Liver (tissue), 8 donors: ENCODE measurements at regions not wholly inside any gene's neighbourhood (a gene's known extent, or its start where the extent isn't known, plus 50 kb on each side); places are given as distances from the start of the nearest gene placed in this dataset.

Source experiments
- DNase-seq: peaks from one replicate; pipeline ENCODE4 v3.0.0-alpha.2; 2017; ENCODE audit warnings: low spot score
- H3K27ac ChIP-seq, 2 donors: one replicate each; pipeline ENCODE4 v1.7.0; 2013; ENCODE audit warnings: inconsistent platforms in 2 of 2, low read length in 2 of 2, control low read depth in 1 of 2, low read depth in 1 of 2, mild to moderate bottlenecking in 1 of 2
- H3K27me3 ChIP-seq, 4 donors: one replicate each; pipeline versions ENCODE4 v1.6.1 to v1.7.0; 2013; ENCODE audit warnings: low read length in 3 of 4, inconsistent platforms in 1 of 4, mild to moderate bottlenecking in 1 of 4, moderate library complexity in 1 of 4; ENCODE audit not compliant: control insufficient read depth in 4 of 4, insufficient read depth in 4 of 4
- H3K36me3 ChIP-seq, 4 donors: one replicate each; pipeline versions ENCODE4 v1.6.1 to v1.7.0; 2013; ENCODE audit warnings: low read length in 3 of 4, mild to moderate bottlenecking in 3 of 4, low read depth in 1 of 4, moderate library complexity in 1 of 4; ENCODE audit not compliant: control insufficient read depth in 4 of 4, insufficient read depth in 3 of 4
- H3K4me1 ChIP-seq, 4 donors: one replicate each; pipeline versions ENCODE4 v1.6.1 to v1.7.0; 2013; ENCODE audit warnings: low read length in 3 of 4, mild to moderate bottlenecking in 3 of 4, moderate library complexity in 1 of 4; ENCODE audit not compliant: control insufficient read depth in 4 of 4, insufficient read depth in 4 of 4
- H3K4me3 ChIP-seq, 3 donors: one replicate each; pipeline versions ENCODE4 v1.6.1 to v1.7.0; 2013; ENCODE audit warnings: low read length in 3 of 3, control low read depth in 1 of 3, low read depth in 1 of 3, mild to moderate bottlenecking in 1 of 3
- H3K9ac ChIP-seq, 2 donors: one replicate each; pipeline ENCODE4 v1.7.0; 2013; ENCODE audit warnings: low read length in 2 of 2, mild to moderate bottlenecking in 2 of 2, moderate library complexity in 2 of 2, control low read depth in 1 of 2, low read depth in 1 of 2
- H3K9me3 ChIP-seq, 4 donors: one replicate each; pipeline versions ENCODE4 v1.6.1 to v1.7.0; 2013; ENCODE audit warnings: low read length in 3 of 4; ENCODE audit not compliant: control insufficient read depth in 4 of 4
- ATF3 ChIP-seq: IDR thresholded peaks from 2 replicates; pipeline ENCODE4 v1.6.1; 2016; ENCODE audit warnings: antibody characterized with exemption
- CTCF ChIP-seq: fragments of 150-350 bp; IDR thresholded peaks from 2 replicates; pipeline ENCODE4 v1.5.1; 2017; ENCODE audit warnings: improper control_type of control experiment, low read depth, low read length; ENCODE audit not compliant: missing input control
- EGR1 ChIP-seq, 2 donors: IDR thresholded peaks; 2 replicates each; pipeline ENCODE4 v1.6.1; 2016 to 2018; ENCODE audit warnings: antibody characterized with exemption in 2 of 2, low read depth in 2 of 2
- FOXA1 ChIP-seq: IDR thresholded peaks from 2 replicates; pipeline ENCODE4 v1.6.1; 2016; ENCODE audit warnings: antibody characterized with exemption
- GABPA ChIP-seq, 2 donors: IDR thresholded peaks in 1 of 2; conservative IDR thresholded peaks in 1 of 2; 2 replicates each; pipeline ENCODE4 v1.6.1; 2016; ENCODE audit warnings: antibody characterized with exemption in 2 of 2, mild to moderate bottlenecking in 1 of 2, moderate library complexity in 1 of 2
- HNF4A ChIP-seq, 2 donors: conservative IDR thresholded peaks; 2 replicates each; pipeline ENCODE4 v1.6.1; 2016; ENCODE audit warnings: antibody characterized with exemption in 2 of 2, mild to moderate bottlenecking in 2 of 2
- HNF4G ChIP-seq: IDR thresholded peaks from 2 replicates; pipeline ENCODE4 v1.6.1; 2016; ENCODE audit warnings: antibody characterized with exemption
- JUND ChIP-seq, 2 donors: IDR thresholded peaks; 2 replicates each; pipeline ENCODE4 v1.6.1; 2016; ENCODE audit warnings: antibody characterized with exemption in 2 of 2
- MAX ChIP-seq: IDR thresholded peaks from 2 replicates; pipeline ENCODE4 v1.6.1; 2016; ENCODE audit warnings: antibody characterized with exemption
- NR2F2 ChIP-seq: IDR thresholded peaks from 2 replicates; pipeline ENCODE4 v1.6.1; 2016; ENCODE audit warnings: antibody characterized with exemption
- RAD21 ChIP-seq, 2 donors: IDR thresholded peaks; 2 replicates each; pipeline ENCODE4 v1.6.1; 2016; ENCODE audit warnings: antibody characterized with exemption in 2 of 2, mild to moderate bottlenecking in 2 of 2
- RXRA ChIP-seq, 2 donors: IDR thresholded peaks; 2 replicates each; pipeline ENCODE4 v1.6.1; 2017 to 2018; ENCODE audit warnings: antibody characterized with exemption in 2 of 2, mild to moderate bottlenecking in 1 of 2
- SP1 ChIP-seq: IDR thresholded peaks from 2 replicates; pipeline ENCODE4 v1.6.1; 2018; ENCODE audit warnings: antibody characterized with exemption, mild to moderate bottlenecking
- YY1 ChIP-seq: IDR thresholded peaks from 2 replicates; pipeline ENCODE4 v1.6.1; 2016; ENCODE audit warnings: antibody characterized with exemption, mild to moderate bottlenecking
- WGBS: extraction: QIAGEN DNeasy Blood & Tissue Kit; methylation state at CpG from one replicate; pipeline ENCODE4 v1.1.7; 2013; 5-methylcytosine and 5-hydroxymethylcytosine counted together
- TF ChIP-seq, protein P1 (sequence below): IDR thresholded peaks from 2 replicates; pipeline ENCODE4 v1.6.1; 2016; ENCODE audit warnings: antibody characterized with exemption, mild to moderate bottlenecking
- TF ChIP-seq, protein P2 (sequence below): IDR thresholded peaks from 2 replicates; pipeline ENCODE4 v1.6.1; 2016; ENCODE audit warnings: antibody characterized with exemption
- donor health status: healthy.
- donor health status: healthy.
- donor health status: healthy.
- donor health status: healthy.
- donor health status: healthy.

DNA sequence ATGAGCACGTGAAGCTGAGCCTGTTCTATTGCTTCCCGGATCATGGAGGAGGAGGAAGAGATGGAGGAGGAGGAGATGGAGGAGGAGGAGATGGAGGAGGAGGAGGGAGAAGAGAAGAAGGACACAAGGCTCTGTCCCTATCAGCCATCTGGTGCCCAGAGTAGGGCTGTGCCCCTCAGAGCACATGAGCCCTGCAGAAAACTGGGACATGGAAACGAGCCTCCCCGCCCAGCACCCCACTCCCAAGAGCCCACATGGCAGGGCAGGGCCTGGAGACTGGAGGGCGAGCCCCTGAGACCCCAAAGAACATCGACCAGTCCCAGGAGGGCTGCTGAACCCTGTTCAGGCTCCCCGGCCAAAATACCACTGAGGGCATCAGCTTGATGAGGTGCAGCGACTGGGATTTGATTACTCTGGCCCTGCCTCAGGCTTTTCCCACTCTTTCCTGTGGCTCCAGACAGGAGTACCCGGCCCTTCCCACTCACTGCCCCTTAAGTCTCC lies 285.6 kb downstream of the UACA start:
- H3K27me3 ChIP-seq = peaks cover 0 to 2% (median 0%) of the 10 kb centered on the region in 4 donors
- no peak overlapping the region for H3K4me3 ChIP-seq
- H3K4me1 ChIP-seq = peaks cover 6 to 18% (median 13%) of the 10 kb centered on the region in 4 donors
- 87% methylated on average over 9 of the region's 9 CpGs for WGBS
- H3K27ac ChIP-seq = no peak overlapping the region
- TF ChIP-seq JUND (IDR thresholded peaks at IDR 0.05) = no peak
- no peak for TF ChIP-seq CTCF
- no peak for TF ChIP-seq MAX
- no peak for DNase-seq
- no peaks in the 10 kb centered on the region for H3K9me3 ChIP-seq
- H3K9ac ChIP-seq = no peak overlapping the region
- no peaks in the 10 kb centered on the region for H3K36me3 ChIP-seq

GRCh38 chr15:70476441-70476840 lies 286.9 kb downstream of the UACA start:
- H3K9ac ChIP-seq = no peak overlapping the region
- DNase-seq = no peak
- H3K9me3 ChIP-seq = no peaks in the 10 kb centered on the region
- TF ChIP-seq, protein P1, sequence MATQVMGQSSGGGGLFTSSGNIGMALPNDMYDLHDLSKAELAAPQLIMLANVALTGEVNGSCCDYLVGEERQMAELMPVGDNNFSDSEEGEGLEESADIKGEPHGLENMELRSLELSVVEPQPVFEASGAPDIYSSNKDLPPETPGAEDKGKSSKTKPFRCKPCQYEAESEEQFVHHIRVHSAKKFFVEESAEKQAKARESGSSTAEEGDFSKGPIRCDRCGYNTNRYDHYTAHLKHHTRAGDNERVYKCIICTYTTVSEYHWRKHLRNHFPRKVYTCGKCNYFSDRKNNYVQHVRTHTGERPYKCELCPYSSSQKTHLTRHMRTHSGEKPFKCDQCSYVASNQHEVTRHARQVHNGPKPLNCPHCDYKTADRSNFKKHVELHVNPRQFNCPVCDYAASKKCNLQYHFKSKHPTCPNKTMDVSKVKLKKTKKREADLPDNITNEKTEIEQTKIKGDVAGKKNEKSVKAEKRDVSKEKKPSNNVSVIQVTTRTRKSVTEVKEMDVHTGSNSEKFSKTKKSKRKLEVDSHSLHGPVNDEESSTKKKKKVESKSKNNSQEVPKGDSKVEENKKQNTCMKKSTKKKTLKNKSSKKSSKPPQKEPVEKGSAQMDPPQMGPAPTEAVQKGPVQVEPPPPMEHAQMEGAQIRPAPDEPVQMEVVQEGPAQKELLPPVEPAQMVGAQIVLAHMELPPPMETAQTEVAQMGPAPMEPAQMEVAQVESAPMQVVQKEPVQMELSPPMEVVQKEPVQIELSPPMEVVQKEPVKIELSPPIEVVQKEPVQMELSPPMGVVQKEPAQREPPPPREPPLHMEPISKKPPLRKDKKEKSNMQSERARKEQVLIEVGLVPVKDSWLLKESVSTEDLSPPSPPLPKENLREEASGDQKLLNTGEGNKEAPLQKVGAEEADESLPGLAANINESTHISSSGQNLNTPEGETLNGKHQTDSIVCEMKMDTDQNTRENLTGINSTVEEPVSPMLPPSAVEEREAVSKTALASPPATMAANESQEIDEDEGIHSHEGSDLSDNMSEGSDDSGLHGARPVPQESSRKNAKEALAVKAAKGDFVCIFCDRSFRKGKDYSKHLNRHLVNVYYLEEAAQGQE = no peak
- no peak for TF ChIP-seq YY1
- no peak for TF ChIP-seq GABPA (IDR thresholded peaks at IDR 0.05 in 1 of 2, conservative IDR thresholded peaks at IDR 0.05 in 1 of 2)
- no peak for TF ChIP-seq HNF4G
- peaks cover 0 to 2% (median 0%) of the 10 kb centered on the region in 4 donors for H3K27me3 ChIP-seq
- no peaks in the 10 kb centered on the region for H3K36me3 ChIP-seq
- no peak overlapping the region for H3K27ac ChIP-seq
- H3K4me1 ChIP-seq = peaks cover 6 to 18% (median 13%) of the 10 kb centered on the region in 4 donors
- WGBS = 97% methylated on average over 5 of the region's 5 CpGs
- H3K4me3 ChIP-seq = no peak overlapping the region

GRCh38 chr15:70475921-70476320 lies 287.4 kb downstream of the UACA start:
- H3K27me3 ChIP-seq = peaks cover 0 to 2% (median 0%) of the 10 kb centered on the region in 4 donors
- TF ChIP-seq RXRA (IDR thresholded peaks at IDR 0.05) = no peak
- TF ChIP-seq, protein P2, sequence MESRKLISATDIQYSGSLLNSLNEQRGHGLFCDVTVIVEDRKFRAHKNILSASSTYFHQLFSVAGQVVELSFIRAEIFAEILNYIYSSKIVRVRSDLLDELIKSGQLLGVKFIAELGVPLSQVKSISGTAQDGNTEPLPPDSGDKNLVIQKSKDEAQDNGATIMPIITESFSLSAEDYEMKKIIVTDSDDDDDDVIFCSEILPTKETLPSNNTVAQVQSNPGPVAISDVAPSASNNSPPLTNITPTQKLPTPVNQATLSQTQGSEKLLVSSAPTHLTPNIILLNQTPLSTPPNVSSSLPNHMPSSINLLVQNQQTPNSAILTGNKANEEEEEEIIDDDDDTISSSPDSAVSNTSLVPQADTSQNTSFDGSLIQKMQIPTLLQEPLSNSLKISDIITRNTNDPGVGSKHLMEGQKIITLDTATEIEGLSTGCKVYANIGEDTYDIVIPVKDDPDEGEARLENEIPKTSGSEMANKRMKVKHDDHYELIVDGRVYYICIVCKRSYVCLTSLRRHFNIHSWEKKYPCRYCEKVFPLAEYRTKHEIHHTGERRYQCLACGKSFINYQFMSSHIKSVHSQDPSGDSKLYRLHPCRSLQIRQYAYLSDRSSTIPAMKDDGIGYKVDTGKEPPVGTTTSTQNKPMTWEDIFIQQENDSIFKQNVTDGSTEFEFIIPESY = no peak
- no peak for TF ChIP-seq HNF4A (conservative IDR thresholded peaks at IDR 0.05)
- TF ChIP-seq HNF4G = no peak
- TF ChIP-seq CTCF = no peak
- no peak for TF ChIP-seq SP1
- no peak for TF ChIP-seq FOXA1
- TF ChIP-seq EGR1 (IDR thresholded peaks at IDR 0.05; ENCODE audit: low read depth in 2 of 2) = no peak
- TF ChIP-seq NR2F2 = no peak
- TF ChIP-seq YY1 = no peak
- TF ChIP-seq ATF3 = no peak
- TF ChIP-seq RAD21 (IDR thresholded peaks at IDR 0.05) = no peak
- no peaks in the 10 kb centered on the region for H3K36me3 ChIP-seq
- H3K4me1 ChIP-seq = peaks cover 6 to 18% (median 13%) of the 10 kb centered on the region in 4 donors
- no peak for DNase-seq
- no peak overlapping the region for H3K9ac ChIP-seq
- no peaks in the 10 kb centered on the region for H3K9me3 ChIP-seq
- H3K27ac ChIP-seq = no peak overlapping the region
- no peak overlapping the region for H3K4me3 ChIP-seq
